Adrenal gland (tissue), 5 donors: ENCODE measurements at regions not wholly inside any gene's neighbourhood (a gene's known extent, or its start where the extent isn't known, plus 50 kb on each side); places are given as distances from the start of the nearest gene placed in this dataset.

ENCODE experiments used
- CTCF ChIP-seq, 6 experiments: fragments of 450-650 bp in 4 of 6; fragments of 200-600 bp in 2 of 6; sonication (generic) in 1 of 6; IDR thresholded peaks; 1 replicate in 5 of 6; 2 replicates in 1 of 6; pipeline versions ENCODE4 v1.5.1 to v1.8.0; 2016 to 2021; ENCODE audit warnings: antibody characterized with exemption in 6 of 6, mild to moderate bottlenecking in 2 of 6, moderate library complexity in 1 of 6
- POLR2A ChIP-seq, 2 donors: fragments of 450-650 bp; IDR thresholded peaks; one replicate each; pipeline ENCODE4 v1.6.1; 2017; ENCODE audit warnings: antibody characterized with exemption in 2 of 2, mild to moderate bottlenecking in 2 of 2, moderate library complexity in 1 of 2
- donor health status: DM: no; HTN: no; CAD: no.

GRCh38 chr4:184279496-184280061 lies 61.9 kb upstream of the ENPP6 start:
- TF ChIP-seq POLR2A (IDR thresholded peaks at IDR 0.05) (no peak), CTCF (IDR thresholded peaks at IDR 0.05) (no peak)
